HG02938 (cell line): ENCODE measurements at regions not wholly inside any gene's neighbourhood (a gene's known extent, or its start where the extent isn't known, plus 50 kb on each side); places are given as distances from the start of the nearest gene placed in this dataset.

Experiments used
- ATAC-seq: cut with Tn5 transposase; IDR thresholded peaks from one replicate; pipeline ENCODE4 v1.9.1; 2021; ENCODE audit warnings: mild to moderate bottlenecking, moderate library complexity; ENCODE audit not compliant: unreplicated experiment

DNA sequence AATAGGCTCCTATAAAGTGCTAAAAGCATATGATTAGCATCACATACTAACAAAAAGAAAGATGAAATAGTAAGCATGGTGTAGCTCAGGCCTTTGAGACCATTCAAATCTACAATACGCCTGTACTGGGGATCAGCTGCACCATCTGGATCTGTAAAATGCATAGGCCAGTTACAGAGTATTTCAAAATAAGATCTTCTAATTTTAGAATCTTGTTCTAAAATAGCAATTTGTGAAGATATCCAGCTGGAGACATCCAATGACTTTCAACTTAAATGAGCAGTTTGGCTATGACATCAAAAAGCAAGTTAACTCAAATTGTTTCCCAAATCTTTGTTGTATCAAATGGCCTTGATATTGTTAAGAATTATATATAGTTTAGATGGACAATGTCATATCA lies 386.3 kb downstream of the MRPS30 start:
- no peak for ATAC-seq
